Hematopoietic multipotent progenitor cell treated with erythropoietin and hydrocortisone succinate and interleukin-3 and kit ligand, for 6 days (in vitro differentiated cells): ENCODE measurements at regions not wholly inside any gene's neighbourhood (a gene's known extent, or its start where the extent isn't known, plus 50 kb on each side); places are given as distances from the start of the nearest gene placed in this dataset.

ENCODE experiments used
- DNase-seq: peaks from one replicate; pipeline ENCODE4 v3.0.0-alpha.2; 2015

DNA sequence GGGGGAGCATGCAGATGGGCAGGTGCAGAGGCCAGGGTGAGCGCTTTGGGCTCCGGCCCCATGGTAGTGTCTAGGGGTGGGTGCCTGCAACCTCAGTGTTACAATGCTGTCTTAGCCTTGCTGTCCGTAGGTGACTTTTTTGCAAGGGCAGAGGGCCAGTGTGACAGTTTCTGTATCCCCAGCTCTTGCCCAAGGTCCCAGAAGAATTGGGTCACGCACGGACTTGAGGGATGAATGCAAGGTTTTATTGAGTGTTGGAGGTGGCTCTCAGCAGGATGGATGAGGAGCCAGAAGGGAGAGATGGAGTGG is 492.5 kb downstream of the AGTPBP1 start:
- DNase-seq = no peak

DNA sequence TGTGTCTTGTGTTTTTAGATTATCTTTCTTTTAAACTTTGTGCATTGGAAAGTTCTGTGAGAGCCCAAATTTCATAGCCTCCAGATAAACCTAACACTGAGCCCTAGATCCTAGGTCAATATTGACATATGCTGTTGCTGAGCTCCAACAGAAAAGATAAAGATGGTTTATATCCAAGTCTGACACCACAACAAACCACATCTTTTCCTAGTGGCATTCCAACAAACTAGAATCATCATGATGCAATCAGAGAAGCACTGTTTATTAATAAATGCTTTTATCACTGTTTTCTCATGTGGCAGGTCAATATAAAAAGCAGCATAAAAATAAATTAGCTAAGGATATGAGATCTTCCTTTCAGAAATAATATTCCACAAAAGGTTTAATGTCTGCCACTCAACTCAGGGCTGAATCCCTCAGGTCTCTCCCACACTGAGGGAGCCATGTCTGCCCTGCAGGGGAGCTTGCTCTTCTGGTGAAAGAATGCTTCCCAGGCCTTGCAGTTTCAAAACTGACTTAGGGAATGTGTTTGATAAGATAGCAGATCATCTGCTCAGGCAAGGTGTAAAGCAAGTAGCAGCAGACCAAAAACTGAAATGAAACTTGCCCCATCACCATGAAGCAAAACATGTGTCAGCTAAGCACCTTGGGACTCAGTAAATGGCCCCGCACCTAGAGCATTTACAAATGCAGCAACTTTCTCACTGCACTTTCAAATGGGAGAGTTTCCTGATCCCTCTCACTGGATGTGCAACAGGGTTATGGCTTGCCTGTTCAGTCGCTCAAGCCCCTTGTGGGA is 493.0 kb downstream of the AGTPBP1 start:
- no peak for DNase-seq

DNA sequence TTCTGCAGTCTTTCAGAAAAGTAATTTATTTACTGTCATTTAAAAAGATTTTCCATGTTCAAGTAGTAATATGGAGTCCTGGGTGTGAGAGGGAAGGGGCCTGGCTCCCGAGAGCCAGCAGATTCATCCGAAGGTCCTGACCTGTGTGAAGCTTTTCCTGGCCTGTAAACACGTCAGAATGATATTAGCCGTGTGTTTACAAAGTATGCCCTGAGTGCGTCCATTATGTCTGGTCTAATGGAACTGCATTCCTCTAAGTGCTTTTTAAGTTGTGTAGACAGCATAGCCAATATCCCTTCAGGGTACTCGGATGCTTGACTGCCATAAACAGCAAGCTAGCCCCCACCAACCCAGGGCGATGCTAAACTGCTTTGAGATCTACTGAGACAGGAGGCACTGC is 495.2 kb downstream of the AGTPBP1 start:
- DNase-seq = no peak

DNA sequence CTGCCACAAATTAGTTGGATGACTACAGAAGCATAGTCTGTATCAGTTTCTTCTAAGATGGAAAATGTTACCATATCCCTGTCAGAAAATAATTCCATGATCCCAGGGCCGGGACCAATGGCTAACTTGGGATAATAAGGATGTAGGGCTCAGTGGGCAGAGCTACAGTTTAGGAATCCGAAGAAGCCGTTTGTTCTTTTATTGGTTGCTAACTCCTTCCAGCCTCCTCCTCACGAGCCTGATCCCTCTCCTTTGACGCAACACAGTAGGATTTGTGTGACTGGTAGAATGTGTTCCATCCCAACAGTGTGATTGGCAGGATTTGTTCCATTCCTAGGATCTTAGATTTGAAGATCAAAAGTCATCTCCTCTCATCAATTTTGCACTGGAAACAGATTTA is 496.9 kb downstream of the AGTPBP1 start:
- DNase-seq = no peak

DNA sequence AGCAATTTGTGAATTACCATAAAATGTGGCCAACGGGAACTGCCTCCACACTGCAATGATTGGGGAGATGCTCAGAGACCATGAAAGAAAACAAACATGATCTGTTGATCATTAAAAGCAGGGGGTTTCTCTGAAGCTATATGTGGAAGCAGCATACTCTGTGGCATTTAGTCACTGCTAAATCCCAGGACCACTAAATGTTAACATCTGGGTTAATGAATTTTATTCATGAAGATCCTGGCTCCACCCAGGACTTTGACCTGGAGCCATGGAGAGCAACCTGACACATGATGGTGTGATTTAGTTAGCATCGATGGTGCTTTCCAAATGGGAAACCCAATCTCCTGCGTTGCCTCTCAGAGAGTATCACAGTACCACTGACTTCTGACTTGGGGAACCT is 497.8 kb downstream of the AGTPBP1 start:
- no peak for DNase-seq

DNA sequence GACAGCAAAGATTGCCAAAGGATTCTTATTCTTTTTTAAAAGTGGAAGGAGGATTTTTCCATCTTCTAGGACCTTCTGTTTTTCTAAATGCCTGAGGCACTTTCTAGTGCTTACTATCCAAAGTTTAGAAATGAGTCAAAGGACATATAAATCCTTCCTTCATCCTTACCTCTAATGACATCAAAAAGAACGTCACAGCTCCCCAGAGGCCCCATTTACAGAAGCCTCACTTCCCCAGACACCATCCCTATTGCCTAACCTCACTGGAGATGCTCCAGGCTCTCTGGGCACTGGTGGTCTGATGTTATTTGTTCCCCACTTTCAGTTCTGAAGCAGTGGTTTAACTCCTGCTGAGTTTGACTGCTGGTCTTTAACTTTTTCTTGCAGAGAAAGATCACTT is 504.3 kb downstream of the AGTPBP1 start:
- no peak for DNase-seq

DNA sequence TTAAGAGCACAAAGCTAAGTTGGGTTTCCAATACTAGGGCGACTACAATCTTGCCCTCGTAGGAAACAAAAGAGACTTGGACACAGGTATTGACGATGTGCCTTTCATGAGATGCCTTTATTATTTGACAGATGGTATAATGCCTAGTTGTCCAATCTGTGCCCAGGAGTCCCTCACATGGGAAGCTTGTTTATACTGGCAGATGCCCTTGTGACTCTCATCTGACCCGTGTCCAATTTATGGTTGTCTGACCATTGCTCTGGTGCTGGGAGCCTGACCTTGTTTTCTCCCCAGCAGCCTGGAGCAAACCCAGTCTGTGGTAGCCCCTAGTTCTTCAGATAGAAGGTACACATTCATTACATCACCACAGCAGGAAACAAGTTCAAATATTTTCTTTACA is 511.7 kb downstream of the AGTPBP1 start:
- DNase-seq = no peak

DNA sequence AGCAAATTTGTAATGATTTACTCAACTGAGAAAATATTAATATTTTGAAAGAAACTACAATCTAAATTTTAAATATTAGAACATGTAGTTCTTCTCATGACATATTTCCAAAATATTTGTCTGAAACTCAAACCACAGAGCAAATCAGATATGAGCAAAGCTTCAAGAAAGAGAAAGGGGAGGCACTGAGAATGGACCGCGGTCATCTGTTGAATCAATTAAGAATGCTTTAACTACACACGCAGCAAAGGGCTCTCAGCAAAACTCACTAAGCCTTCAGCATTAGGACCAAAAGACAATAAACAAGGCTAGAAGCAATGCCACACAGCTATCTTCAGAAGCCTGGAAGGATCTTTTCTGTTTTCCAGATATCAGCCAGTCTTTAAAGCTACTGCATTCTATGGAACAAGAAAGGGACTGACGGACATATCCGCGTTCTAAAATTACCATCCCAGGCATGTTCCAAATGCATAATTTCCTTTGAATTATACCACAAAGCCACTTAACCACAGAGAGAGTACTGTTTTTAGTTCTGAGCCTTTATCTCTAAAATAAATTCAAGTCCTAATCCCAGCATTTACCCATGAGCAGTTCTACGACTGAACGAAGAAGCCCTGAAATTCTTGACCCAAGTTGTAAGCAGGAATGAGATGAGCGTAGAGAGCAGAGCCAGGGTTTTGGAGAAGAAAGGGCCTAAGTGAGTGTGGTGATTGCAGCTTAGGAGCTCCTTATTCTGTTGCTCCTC is 513.5 kb downstream of the AGTPBP1 start:
- no peak for DNase-seq

DNA sequence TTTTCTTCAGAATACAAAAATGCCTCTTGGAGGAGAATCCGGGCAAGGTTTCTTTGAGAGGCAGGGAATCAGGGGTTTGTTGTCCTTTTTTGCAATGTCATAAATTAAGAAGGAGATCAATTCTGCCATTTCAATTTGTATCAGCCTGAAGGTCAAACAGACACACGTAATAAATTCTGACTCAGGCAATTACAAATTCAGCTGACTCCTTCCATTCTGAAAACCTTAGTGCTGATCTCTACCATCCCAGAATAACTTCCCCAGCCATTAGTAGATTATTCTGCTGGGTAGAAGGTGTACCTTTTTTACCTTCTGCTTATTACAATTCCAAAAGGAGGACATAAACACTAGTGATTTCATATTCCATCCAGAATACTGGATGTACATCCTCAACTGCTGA is 516.6 kb downstream of the AGTPBP1 start:
- no peak for DNase-seq

DNA sequence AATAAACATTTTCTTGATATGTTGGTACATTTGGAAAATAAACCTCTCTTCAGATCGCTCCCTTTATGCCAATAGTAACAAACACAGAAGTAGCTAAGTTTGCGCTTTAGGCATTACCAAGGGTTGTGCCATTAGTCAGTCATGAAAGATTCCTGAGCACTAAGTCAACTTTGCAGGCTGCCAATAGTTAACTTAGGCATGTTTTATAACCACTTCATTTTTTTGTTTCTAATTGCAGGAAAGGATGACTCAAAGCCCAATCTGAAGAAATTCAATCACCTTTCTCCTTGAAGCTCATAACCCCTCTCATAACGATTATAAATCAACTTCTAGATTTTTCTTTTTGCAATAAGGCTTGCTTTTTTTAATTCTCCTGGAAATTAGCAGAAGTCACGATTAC is 517.0 kb downstream of the AGTPBP1 start:
- no peak for DNase-seq

DNA sequence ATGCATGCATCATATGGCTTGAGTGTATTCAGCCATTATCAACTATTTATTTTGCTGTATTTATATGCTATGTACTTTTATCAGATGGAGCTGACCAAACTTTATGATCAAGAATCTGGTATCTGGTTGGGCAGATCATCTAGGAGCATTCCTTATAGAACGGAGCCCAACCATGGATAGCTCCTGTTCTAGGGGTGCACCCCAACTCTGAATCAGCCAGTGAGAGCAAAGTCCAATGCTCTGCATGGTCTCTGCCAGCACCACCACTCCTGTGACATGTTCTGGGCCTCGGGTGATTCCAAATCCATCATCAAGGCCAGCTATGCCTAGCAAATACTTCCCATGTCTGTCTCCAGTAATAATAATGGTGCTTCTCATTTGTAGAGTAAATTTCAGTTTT is 517.5 kb downstream of the AGTPBP1 start:
- DNase-seq = no peak

DNA sequence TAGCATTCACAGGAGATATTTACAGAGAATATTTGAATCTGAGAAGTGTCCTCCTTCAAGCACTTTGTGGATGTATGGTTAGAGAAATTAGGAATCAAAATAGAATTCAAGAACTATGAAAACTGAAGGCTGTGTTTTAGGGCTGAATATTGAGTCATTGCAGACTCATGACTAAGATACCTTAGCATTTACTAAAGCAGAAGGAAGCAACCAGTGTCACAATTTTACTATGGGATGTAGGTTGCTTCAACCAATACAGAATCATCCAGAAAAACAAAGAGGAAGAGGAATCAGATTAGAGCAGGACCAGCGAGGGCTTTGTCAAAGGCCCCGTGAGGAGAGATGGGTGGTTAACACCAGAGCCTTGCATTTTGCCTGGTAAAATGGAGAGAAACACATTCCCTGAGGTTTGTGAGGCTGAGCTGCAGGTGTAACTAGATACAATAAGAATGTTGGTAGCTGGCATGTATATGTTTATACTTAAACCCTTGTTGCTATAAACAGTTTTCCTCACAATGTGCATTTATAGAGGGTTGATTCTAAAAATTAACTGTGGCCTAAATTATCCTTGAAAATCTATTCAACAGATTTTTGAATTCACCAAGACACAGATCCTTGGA is 518.1 kb downstream of the AGTPBP1 start:
- no peak for DNase-seq

DNA sequence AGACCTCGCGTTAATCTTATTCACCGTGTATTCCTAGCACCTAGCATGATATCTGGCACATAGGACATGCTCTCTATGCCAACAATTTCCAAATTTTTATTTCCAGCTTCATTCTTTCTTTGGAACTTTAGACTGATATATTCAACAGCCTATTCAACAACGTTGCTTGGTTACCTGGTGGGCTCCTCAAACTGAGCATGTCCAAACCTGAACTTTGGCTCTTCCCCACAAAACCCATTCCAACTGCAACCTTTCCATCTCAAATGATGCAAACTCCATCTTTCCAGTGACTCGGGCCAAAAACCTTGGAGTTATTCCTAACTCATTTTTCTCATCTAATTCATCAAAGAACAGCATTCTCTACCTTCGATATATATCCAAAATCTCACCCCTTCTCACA is 525.2 kb downstream of the AGTPBP1 start:
- no peak for DNase-seq

DNA sequence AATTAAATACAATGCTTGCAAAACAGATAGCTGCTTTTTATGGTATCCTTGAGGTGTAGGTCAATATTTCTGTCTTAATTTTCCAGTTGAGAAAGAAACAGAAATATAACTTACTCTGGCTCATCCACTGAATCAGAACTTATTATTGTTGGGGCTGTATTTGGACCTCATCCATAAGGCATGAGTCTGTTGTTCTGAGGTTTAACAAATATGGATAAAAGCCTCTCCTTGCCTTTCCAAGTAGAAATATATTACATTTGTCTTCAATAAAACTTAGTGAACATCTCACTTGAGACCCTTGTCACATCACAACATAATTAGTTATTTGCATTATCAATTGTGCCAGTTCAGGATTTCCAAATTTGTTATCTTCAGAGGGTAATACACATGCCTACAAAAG is 525.8 kb downstream of the AGTPBP1 start:
- DNase-seq = no peak

DNA sequence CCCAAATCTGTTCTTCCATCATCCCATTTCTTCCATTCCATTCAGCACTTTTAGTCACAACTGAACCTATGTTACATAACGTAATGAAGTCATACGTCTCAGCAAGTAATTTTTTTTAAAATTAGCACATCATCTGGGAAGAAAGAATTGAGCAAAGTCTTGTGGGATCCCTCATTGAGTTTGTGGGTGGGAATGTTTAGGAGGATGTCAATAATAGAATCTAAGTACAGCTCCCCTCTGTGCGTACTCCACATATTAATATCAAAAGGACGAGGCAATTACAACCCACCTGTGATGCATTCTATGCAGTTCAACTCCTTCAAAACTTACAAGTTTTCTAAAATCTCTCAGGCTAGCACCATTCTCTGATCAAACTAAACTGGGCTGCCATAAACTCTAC is 526.3 kb downstream of the AGTPBP1 start:
- DNase-seq = no peak

DNA sequence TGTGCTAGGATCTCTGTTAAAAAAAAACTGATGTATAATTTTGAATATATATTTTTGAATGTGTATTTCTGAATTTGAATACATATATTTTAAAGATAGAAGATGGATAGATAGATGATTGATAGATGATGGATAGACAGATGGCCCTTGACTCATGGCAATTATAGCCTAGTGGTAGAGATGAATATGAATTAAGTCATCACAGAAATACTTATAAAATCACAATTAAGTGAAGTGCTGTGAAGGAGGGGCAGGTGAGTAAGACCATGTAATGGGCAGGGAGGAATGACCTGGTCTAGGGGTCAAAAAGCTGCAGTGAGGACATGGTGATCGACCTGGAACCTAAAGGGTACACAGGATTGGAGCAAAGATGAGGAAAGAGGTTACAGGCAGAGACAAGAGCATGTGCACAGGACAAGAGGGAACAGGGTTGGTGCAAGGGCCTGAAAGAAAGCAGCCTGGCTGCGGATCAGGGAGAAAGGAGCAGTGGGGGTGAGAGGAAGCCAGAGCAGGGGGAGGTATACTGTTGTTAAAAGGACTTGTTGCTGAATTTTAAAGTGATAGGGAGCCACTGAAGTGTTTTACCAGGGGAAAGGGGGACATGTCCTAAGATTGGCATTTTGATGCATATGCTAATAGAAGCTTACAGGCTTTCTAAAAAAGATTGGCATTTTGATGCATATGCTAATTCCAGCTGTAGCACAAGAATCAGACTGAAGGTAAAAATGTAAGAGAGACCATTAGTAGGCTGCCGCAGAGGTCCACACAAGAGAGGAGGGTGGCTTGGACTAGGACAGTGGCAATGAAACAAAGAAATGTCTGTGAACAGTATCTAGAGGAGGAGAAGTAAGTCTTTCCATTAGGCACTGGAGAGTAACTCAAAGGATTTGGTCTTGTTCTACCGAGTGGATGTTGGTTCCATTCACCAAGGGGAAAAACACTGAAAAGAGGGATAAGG is 527.8 kb downstream of the AGTPBP1 start:
- no peak for DNase-seq

DNA sequence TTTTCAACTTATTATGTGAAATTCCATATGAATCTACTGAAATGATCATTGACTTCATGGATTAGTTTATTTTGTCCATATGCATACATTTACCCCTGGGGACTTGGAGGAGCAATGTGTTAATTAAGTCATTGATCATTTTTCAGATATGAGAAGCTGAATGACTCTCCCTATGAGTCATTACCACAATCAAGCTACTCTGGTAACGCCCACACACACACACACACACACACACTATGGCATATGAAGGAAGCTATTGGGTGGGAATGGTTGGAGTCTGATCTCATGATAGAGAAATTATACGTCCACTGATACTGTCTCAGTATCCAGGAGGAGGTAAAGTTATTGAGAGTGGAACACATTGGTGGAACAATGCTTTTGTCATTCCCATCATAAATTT is 528.9 kb downstream of the AGTPBP1 start:
- DNase-seq = peak; percentile 4

DNA sequence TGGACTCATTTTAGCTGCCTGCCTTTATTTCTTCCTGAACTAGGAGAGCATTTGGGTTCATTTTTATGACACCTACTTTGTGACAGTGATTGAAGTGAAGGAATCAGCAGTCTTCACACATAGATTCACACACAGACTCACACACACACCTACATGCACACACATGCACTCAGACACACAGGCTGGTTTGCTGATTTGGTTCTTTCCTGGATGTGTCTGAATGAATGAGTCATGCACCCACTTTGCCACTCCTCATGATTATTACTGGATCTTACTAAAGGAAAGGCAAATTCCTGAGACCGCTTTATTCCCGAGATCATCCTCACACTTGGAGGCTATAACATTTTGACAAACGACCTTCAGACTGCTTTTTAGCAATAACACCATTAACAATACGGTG is 529.5 kb downstream of the AGTPBP1 start:
- DNase-seq = no peak

DNA sequence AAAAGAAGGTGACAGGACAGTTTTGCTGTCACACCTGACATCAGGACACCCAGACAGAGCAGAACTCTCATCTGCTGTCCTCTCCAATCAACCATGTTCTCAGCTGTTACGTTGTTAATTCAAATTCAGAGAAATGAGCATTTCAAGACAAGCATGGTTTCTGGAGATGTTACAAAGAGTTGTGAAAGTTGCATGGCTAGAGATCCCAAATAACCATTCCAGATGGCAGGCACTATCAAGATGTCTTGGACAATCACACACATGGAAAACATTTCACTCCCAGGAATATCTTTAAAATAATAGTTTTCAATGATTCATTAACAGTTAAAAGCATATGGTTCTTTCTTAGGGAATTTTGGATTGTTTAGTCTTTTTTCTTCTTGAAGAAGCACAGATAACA is 533.1 kb downstream of the AGTPBP1 start:
- DNase-seq = no peak

DNA sequence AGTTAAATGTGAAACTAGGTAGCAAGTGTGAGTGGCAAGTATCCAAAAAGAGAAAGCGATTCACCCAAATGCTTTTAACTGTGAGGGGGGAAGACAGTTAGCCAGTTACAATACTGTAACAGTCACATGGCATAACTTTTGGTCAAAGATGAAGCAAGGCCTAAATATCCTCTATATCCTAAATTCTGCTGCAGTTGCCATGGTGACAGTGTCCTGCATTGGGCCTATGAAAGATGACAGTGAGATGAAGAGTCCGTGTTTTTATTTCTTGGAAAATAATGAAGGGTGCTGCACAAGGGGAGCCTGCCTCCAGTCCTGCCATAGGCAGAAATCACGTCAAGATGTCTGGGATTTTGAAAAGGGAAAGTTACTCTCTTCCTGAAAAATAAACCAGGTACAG is 534.6 kb downstream of the NTRK2 start:
- no peak for DNase-seq

DNA sequence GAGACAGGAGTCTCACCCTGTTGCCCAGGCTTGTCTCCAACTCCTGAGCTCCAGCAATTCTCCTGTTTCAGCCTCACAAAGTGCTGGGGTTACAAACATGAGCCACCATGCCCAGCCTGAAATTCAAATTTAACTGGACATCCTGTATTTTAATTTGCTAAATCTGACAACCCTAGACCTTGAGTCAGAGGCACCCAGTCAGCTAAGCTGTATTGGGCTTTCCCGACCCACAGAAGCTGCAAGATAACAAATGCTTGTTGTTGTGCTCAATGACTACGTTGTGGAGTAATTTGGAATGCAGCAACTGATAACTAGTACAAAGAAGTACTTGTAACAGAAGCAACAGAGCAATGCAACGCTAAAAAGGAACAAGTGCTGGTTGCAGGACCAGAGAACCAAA is 533.1 kb downstream of the NTRK2 start:
- DNase-seq = no peak

DNA sequence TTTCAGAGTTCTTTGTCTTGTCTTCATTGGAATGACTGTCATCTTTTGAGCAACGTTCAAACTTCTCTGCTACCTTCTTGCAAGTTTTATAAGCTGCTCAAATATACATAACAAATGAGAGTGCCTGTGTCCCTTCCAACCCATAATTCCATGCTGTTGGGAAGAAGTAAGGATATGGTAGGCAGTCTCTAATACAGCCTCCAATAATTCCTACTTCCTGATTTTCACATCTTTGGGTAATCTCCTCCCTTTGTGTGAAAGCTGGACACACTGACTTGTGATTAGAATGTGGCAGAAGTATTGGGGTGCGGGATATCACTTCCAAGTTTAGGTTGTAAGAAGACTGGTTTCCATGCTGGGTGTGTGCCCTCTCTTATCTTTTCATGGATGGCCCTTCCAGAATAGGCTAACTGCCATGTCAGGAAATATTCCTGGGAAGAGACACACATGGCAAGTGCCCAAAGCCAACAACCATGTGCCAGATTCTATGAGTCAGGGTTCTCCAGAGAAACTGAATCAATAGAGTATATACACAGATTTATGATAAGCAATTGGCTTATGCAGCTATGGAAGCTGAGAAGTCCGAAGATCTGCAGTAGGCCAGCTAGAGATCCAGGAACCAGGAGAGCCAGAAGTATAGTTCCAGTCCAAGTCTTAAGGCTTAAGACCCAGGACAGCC is 531.3 kb downstream of the NTRK2 start:
- no peak for DNase-seq
